ENCODE measurements at regions not wholly inside any gene's neighbourhood (a gene's known extent, or its start where the extent isn't known, plus 50 kb on each side); places are given as distances from the start of the nearest gene placed in this dataset.

DNA sequence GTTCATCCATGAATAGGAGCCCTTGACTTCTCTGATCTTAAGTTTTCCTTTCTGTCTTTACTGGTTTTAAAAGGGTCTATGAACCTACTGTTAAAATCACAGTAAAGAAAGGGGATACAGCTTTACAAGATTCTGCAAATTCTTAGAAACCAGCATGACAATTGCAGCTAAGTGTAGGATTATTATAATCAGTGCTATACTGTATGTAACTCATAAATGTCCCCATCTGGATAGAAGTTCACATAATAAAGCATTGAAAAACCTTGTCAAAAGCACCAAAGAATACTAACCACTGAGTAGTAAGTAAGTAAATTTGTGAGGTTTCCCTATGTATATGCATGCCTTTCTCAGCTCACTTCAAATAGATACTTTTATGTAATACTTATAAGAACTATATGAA lies 724.6 kb downstream of the CENPC start:
- Mint-ChIP-seq H3K4me3 (no peak overlapping the region), H3K9me3 (peaks cover 2% of the 10 kb centered on the region), H3K27ac (no peak overlapping the region), H3K27me3 (ENCODE audit: low read depth) (peaks cover 3% of the 10 kb centered on the region), H3K36me3 (ENCODE audit: low read depth) (no peaks in the 10 kb centered on the region), H3K4me1 (no peaks in the 10 kb centered on the region)
- no peak for TF ChIP-seq CTCF (IDR thresholded peaks at IDR 0.05; ENCODE audit: unreplicated experiment in 3 of 3)

- H3K27me3 Mint-ChIP-seq (ENCODE audit: low read depth): peaks cover 6% of the 10 kb centered on the region
- no peak overlapping the region for H3K4me3 Mint-ChIP-seq
- TF ChIP-seq CTCF (IDR thresholded peaks at IDR 0.05; ENCODE audit: unreplicated experiment in 3 of 3): no peak
- H3K4me1 Mint-ChIP-seq: no peaks in the 10 kb centered on the region
- no peak overlapping the region for H3K27ac Mint-ChIP-seq
- no peaks in the 10 kb centered on the region for H3K9me3 Mint-ChIP-seq
- H3K36me3 Mint-ChIP-seq (ENCODE audit: low read depth): no peaks in the 10 kb centered on the region
These were observed 731.0 kb downstream of the CENPC start for GRCh38 chr4:66814277-66814676.

DNA sequence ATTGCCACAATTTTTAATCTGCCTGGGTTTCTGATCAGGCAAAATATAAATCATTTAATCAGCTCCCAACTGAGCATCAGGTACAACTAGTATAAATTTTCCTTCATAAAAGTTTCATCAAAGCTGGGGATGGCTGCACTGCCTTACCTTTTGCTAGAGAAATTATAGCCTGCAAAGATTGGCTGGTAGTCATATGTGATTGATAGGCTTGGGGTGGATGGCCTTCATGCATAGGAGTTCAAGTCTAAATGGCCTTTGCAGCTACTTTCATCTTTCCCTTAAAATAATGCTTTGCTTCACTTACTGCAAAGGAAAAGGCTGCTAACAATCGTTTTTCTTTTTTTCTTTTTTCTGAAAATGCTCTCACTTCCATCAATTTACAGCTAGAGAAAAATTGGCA lies 739.7 kb downstream of the CENPC start:
- no peaks in the 10 kb centered on the region for H3K9me3 Mint-ChIP-seq
- no peaks in the 10 kb centered on the region for H3K36me3 Mint-ChIP-seq (ENCODE audit: low read depth)
- H3K4me1 Mint-ChIP-seq: no peaks in the 10 kb centered on the region
- TF ChIP-seq CTCF (IDR thresholded peaks at IDR 0.05; ENCODE audit: unreplicated experiment in 3 of 3): no peak
- H3K27me3 Mint-ChIP-seq (ENCODE audit: low read depth): no peaks in the 10 kb centered on the region
- H3K4me3 Mint-ChIP-seq: no peak overlapping the region
- no peak overlapping the region for H3K27ac Mint-ChIP-seq

DNA sequence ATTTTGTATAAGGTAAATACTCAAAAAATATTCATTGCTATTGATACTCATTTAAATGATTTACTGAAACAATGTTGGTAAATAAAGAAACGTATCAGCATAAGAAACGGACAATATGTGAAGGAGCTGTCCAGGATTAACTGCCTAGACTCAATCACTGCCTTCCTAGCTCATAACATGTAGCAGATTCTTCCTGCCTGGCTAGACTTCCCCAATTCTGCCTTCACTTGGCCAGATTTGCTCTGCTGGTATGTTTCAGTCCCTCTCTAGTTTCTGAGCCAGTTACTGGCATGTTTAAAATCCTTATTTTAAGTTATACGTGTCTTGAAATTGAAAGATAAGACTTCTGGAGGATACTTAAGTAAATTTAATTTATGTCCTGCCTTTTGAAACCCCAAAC lies 740.3 kb downstream of the CENPC start:
- H3K9me3 Mint-ChIP-seq: no peaks in the 10 kb centered on the region
- H3K36me3 Mint-ChIP-seq (ENCODE audit: low read depth): no peaks in the 10 kb centered on the region
- no peak for TF ChIP-seq CTCF (IDR thresholded peaks at IDR 0.05; ENCODE audit: unreplicated experiment in 3 of 3)
- H3K27ac Mint-ChIP-seq: no peak overlapping the region
- H3K4me1 Mint-ChIP-seq: no peaks in the 10 kb centered on the region
- no peaks in the 10 kb centered on the region for H3K27me3 Mint-ChIP-seq (ENCODE audit: low read depth)
- no peak overlapping the region for H3K4me3 Mint-ChIP-seq

GRCh38 chr4:66797608-66798007 lies 747.7 kb downstream of the CENPC start:
- H3K36me3 Mint-ChIP-seq (ENCODE audit: low read depth): no peaks in the 10 kb centered on the region
- no peaks in the 10 kb centered on the region for H3K27me3 Mint-ChIP-seq (ENCODE audit: low read depth)
- H3K4me1 Mint-ChIP-seq: no peaks in the 10 kb centered on the region
- no peaks in the 10 kb centered on the region for H3K9me3 Mint-ChIP-seq
- no peak overlapping the region for H3K4me3 Mint-ChIP-seq
- TF ChIP-seq CTCF (IDR thresholded peaks at IDR 0.05; ENCODE audit: unreplicated experiment in 3 of 3): no peak
- no peak overlapping the region for H3K27ac Mint-ChIP-seq

DNA sequence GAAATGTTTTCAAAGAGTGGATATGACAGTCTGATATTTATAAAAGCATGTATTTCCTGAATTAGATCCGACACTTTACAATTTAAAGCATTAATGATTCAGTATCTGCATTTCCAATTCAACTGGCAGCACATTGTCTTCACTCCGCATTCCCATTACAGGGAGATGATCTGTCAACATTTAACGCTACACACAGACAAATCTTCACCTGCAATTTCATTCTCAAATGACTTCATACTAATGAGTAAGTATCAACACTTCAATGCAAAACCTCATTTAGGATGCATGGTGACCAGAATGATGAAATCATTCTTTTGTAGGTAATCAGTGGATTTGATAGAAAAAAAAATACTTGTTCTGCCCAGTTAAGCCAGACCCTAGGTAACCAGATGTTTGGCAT lies 749.6 kb downstream of the CENPC start:
- Mint-ChIP-seq H3K27ac (no peak overlapping the region), H3K9me3 (no peaks in the 10 kb centered on the region), H3K27me3 (ENCODE audit: low read depth) (no peaks in the 10 kb centered on the region), H3K4me3 (no peak overlapping the region), H3K4me1 (no peaks in the 10 kb centered on the region), H3K36me3 (ENCODE audit: low read depth) (no peaks in the 10 kb centered on the region)
- no peak for TF ChIP-seq CTCF (IDR thresholded peaks at IDR 0.05; ENCODE audit: unreplicated experiment in 3 of 3)
